ENCODE measurements at regions not wholly inside any gene's neighbourhood (a gene's known extent, or its start where the extent isn't known, plus 50 kb on each side); places are given as distances from the start of the nearest gene placed in this dataset.
"Not testable (repeated sequence)": the region's sequence is repeated elsewhere in the genome, so short reads cannot be mapped to it uniquely, and the experiment has no call there.

- DNase-seq (ENCODE audit: extremely low read depth, low read depth, low spot score) = no peak
Measured at GRCh38 chr1:99533909-99534637, 111.8 kb upstream of the PALMD start.

GRCh38 chr1:99534638-99534930 is 111.3 kb upstream of the PALMD start:
- no peak for DNase-seq (ENCODE audit: extremely low read depth, low read depth, low spot score)

GRCh38 chr1:99535470-99536164 is 110.3 kb upstream of the PALMD start:
- DNase-seq (ENCODE audit: extremely low read depth, low read depth, low spot score) = no peak

- DNase-seq (ENCODE audit: extremely low read depth, low read depth, low spot score) = no peak
Measured at GRCh38 chr1:99537886-99538617, 107.9 kb upstream of the PALMD start.

GRCh38 chr1:99538618-99538956 is 107.3 kb upstream of the PALMD start:
- DNase-seq (ENCODE audit: extremely low read depth, low read depth, low spot score) = no peak

GRCh38 chr1:99539131-99539530 is 106.8 kb upstream of the PALMD start:
- no peak for DNase-seq (ENCODE audit: extremely low read depth, low read depth, low spot score)

- no peak for DNase-seq (ENCODE audit: extremely low read depth, low read depth, low spot score)
Measured at GRCh38 chr1:99540744-99541143, 105.2 kb upstream of the PALMD start.

GRCh38 chr1:99544328-99544727 is 101.6 kb upstream of the PALMD start:
- DNase-seq (ENCODE audit: extremely low read depth, low read depth, low spot score) = peak; percentile 56

GRCh38 chr1:99546432-99547416 is 99.2 kb upstream of the PALMD start:
- no peak for DNase-seq (ENCODE audit: extremely low read depth, low read depth, low spot score)

- DNase-seq (ENCODE audit: extremely low read depth, low read depth, low spot score) = no peak
Measured at GRCh38 chr1:99548943-99549605, 96.8 kb upstream of the PALMD start.

GRCh38 chr1:99550198-99550597 is 95.7 kb upstream of the PALMD start:
- no peak for DNase-seq (ENCODE audit: extremely low read depth, low read depth, low spot score)

- DNase-seq (ENCODE audit: extremely low read depth, low read depth, low spot score) = no peak
Measured at GRCh38 chr1:99551812-99552614, 93.9 kb upstream of the PALMD start.

- DNase-seq (ENCODE audit: extremely low read depth, low read depth, low spot score) = no peak
Measured at GRCh38 chr1:99553301-99553700, 92.6 kb upstream of the PALMD start.

- DNase-seq (ENCODE audit: extremely low read depth, low read depth, low spot score) = not testable (repeated sequence)
Measured at GRCh38 chr1:99553819-99554218, 92.1 kb upstream of the PALMD start.

- DNase-seq (ENCODE audit: extremely low read depth, low read depth, low spot score) = no peak
Measured at GRCh38 chr1:99554727-99555126, 91.2 kb upstream of the PALMD start.

- DNase-seq (ENCODE audit: extremely low read depth, low read depth, low spot score) = no peak
Measured at GRCh38 chr1:99557546-99558202, 88.2 kb upstream of the PALMD start.

- no peak for DNase-seq (ENCODE audit: extremely low read depth, low read depth, low spot score)
Measured at GRCh38 chr1:99559166-99559565, 86.7 kb upstream of the PALMD start.

GRCh38 chr1:99560207-99561040 is 85.5 kb upstream of the PALMD start:
- no peak for DNase-seq (ENCODE audit: extremely low read depth, low read depth, low spot score)
